ENCODE measurements at regions not wholly inside any gene's neighbourhood (a gene's known extent, or its start where the extent isn't known, plus 50 kb on each side); places are given as distances from the start of the nearest gene placed in this dataset.
"Not testable (repeated sequence)": the region's sequence is repeated elsewhere in the genome, so short reads cannot be mapped to it uniquely, and the experiment has no call there.

DNA sequence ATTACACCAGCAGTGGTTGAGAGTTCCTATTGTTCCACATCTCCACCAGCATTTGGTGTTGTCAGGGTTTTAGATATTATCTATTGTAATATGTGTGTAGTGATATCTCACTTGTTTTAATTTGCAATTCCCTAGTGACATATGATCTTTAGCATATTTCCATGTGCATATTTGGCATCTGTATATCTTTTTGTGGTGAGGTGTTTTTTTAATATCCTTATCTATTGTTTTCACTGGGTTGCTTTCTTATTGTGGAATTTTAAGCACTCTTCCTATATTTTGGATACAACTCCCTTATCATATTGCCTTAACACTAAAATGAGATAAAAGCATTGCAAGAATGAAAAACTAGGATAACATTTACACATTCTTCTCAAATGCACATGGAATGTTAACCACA is 453.9 kb upstream of the FSIP2 start:
- H3K4me1 ChIP-seq (ENCODE audit: control insufficient read depth in 1 of 2, insufficient read depth in 2 of 2, low read length in 2 of 2), result no peaks in the 10 kb centered on the region
- no peak for DNase-seq
- no peaks in the 10 kb centered on the region for H3K79me2 ChIP-seq (ENCODE audit: insufficient read depth, low read length)
- H4K20me1 ChIP-seq (ENCODE audit: insufficient read depth, low read length), result no peaks in the 10 kb centered on the region
- no peak overlapping the region for H3K9ac ChIP-seq (ENCODE audit: insufficient read depth, low read length, poor library complexity, severe bottlenecking)
- intact Hi-C loops (cut with micrococcal nuclease), result no loop called here
- Mint-ChIP-seq H3K4me3 (no peak overlapping the region), H3K4me1 (no peaks in the 10 kb centered on the region), H3K27ac (no peak overlapping the region), H3K27me3 (ENCODE audit: low read depth in 3 of 3) (no peaks in the 10 kb centered on the region), H3K36me3 (no peaks in the 10 kb centered on the region), H3K9me3 (no peaks in the 10 kb centered on the region)
- H3K36me3 ChIP-seq (replicated peaks in 1 of 2; ENCODE audit: control insufficient read depth in 1 of 2, insufficient read depth in 2 of 2, low read length in 2 of 2), result no peaks in the 10 kb centered on the region
- TF ChIP-seq, protein P1, sequence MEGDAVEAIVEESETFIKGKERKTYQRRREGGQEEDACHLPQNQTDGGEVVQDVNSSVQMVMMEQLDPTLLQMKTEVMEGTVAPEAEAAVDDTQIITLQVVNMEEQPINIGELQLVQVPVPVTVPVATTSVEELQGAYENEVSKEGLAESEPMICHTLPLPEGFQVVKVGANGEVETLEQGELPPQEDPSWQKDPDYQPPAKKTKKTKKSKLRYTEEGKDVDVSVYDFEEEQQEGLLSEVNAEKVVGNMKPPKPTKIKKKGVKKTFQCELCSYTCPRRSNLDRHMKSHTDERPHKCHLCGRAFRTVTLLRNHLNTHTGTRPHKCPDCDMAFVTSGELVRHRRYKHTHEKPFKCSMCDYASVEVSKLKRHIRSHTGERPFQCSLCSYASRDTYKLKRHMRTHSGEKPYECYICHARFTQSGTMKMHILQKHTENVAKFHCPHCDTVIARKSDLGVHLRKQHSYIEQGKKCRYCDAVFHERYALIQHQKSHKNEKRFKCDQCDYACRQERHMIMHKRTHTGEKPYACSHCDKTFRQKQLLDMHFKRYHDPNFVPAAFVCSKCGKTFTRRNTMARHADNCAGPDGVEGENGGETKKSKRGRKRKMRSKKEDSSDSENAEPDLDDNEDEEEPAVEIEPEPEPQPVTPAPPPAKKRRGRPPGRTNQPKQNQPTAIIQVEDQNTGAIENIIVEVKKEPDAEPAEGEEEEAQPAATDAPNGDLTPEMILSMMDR (IDR thresholded peaks at IDR 0.05), result no peak
- H3K4me2 ChIP-seq (replicated peaks; ENCODE audit: extremely low read depth, low read length, poor library complexity, severe bottlenecking), result no peak overlapping the region
- H3K27me3 ChIP-seq (ENCODE audit: control insufficient read depth in 2 of 2, insufficient read depth in 2 of 2, low read length in 2 of 2), result no peaks in the 10 kb centered on the region
- H3K4me3 ChIP-seq (replicated peaks in 1 of 3; ENCODE audit: low read depth in 2 of 3, low read length in 3 of 3), result no peak overlapping the region
- H2AFZ ChIP-seq (ENCODE audit: insufficient read depth, low read depth, low read length, poor library complexity, severe bottlenecking), result no peak overlapping the region
- no peak overlapping the region for H3K27ac ChIP-seq (ENCODE audit: low read depth in 1 of 2, low read length in 2 of 2)
- H3K9me3 ChIP-seq (replicated peaks in 1 of 2; ENCODE audit: control insufficient read depth in 1 of 2, insufficient read depth in 1 of 2, low read length in 2 of 2), result no peaks in the 10 kb centered on the region

DNA sequence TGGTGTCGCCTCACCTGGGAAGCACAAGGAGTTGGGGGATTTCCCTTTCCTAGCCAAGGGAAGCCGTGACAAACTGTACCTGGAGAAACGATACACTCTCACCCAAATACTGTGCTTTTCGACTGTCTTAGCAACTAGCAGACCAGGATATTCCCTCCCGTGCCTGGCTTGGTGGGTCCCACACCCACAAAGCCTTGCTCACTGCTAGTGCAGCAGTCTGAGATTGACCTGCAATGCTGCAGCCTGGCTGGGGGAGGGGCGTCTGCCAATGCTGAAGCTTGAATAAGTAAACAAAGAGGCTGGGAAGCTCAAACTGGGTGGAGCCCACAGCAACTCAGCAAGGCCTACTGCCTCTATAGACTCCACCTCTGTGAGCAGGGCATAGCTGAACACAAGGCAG is 448.6 kb upstream of the FSIP2 start:
- H3K79me2 ChIP-seq (ENCODE audit: insufficient read depth, low read length); H3K36me3 ChIP-seq (replicated peaks in 1 of 2; ENCODE audit: control insufficient read depth in 1 of 2, insufficient read depth in 2 of 2, low read length in 2 of 2); H3K27ac Mint-ChIP-seq; H3K9ac ChIP-seq (ENCODE audit: insufficient read depth, low read length, poor library complexity, severe bottlenecking); H3K36me3 Mint-ChIP-seq; H3K4me3 ChIP-seq (replicated peaks in 1 of 3; ENCODE audit: low read depth in 2 of 3, low read length in 3 of 3); intact Hi-C loops (cut with micrococcal nuclease); H3K4me2 ChIP-seq (replicated peaks; ENCODE audit: extremely low read depth, low read length, poor library complexity, severe bottlenecking); H3K27me3 Mint-ChIP-seq (ENCODE audit: low read depth in 3 of 3); H3K4me3 Mint-ChIP-seq; H3K9me3 Mint-ChIP-seq; H3K9me3 ChIP-seq (replicated peaks in 1 of 2; ENCODE audit: control insufficient read depth in 1 of 2, insufficient read depth in 1 of 2, low read length in 2 of 2); H3K4me1 ChIP-seq (ENCODE audit: control insufficient read depth in 1 of 2, insufficient read depth in 2 of 2, low read length in 2 of 2); DNase-seq; H2AFZ ChIP-seq (ENCODE audit: insufficient read depth, low read depth, low read length, poor library complexity, severe bottlenecking); H3K27ac ChIP-seq (ENCODE audit: low read depth in 1 of 2, low read length in 2 of 2); H3K27me3 ChIP-seq (ENCODE audit: control insufficient read depth in 2 of 2, insufficient read depth in 2 of 2, low read length in 2 of 2); H3K4me1 Mint-ChIP-seq; H4K20me1 ChIP-seq (ENCODE audit: insufficient read depth, low read length): not testable (repeated sequence)
- 89% methylated on average over 4 of the region's 6 CpGs for WGBS (ENCODE audit: insufficient coverage)
